GM12892 (cell line): ENCODE measurements at regions not wholly inside any gene's neighbourhood (a gene's known extent, or its start where the extent isn't known, plus 50 kb on each side); places are given as distances from the start of the nearest gene placed in this dataset.
A peak's percentile ranks its signal among the peaks of the same experiment; 100 is the strongest.
"Not testable (repeated sequence)": the region's sequence is repeated elsewhere in the genome, so short reads cannot be mapped to it uniquely, and the experiment has no call there.

Experiments used
- DNase-seq: peaks from one replicate; pipeline ENCODE4 v3.0.0; 2011; ENCODE audit not compliant: insufficient read length
- FAIRE-seq: peaks from 2 replicates; lab custom pipeline; 2011; peaks lifted over from hg19 to GRCh38; lab: Jason Lieb, UNC
- POLR2A ChIP-seq: IDR thresholded peaks from 2 replicates; pipeline ENCODE4 v1.6.1; 2011; ENCODE audit warnings: low read depth, low read length, control low read depth
- POLR2AphosphoS5 ChIP-seq: IDR thresholded peaks from 2 replicates; pipeline ENCODE4 v1.6.1; 2011; ENCODE audit warnings: low read depth, low read length, control low read depth
- TAF1 ChIP-seq: IDR thresholded peaks from 2 replicates; pipeline ENCODE4 v1.6.1; 2011; ENCODE audit warnings: low read depth, mild to moderate bottlenecking, control low read depth, low read length, borderline replicate concordance

DNA sequence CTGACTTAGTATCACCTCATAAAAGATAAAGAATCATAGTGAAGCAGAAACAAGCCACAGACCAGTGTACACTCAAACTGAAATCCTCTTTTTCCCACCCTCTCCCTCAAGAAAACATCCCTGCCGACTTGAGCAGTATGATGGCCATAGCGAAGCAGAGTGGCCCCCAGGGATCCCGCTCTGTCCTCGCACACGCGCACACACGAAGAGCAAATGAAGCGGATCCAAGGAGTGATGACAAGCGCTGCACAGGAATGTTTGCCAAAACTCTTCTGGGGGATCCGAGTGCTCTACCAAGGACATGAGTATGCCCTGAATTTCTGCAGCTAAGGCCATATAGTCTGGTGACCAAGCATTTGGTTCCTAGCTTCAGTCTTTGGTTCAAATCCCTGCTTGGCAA is 134.5 kb upstream of the C2CD4B start:
- TF ChIP-seq TAF1 (no peak), POLR2AphosphoS5 (no peak), POLR2A (no peak)
- no peak for DNase-seq
- no peak for FAIRE-seq

- no peak for TF ChIP-seq TAF1
- TF ChIP-seq POLR2AphosphoS5 = no peak
- no peak for TF ChIP-seq POLR2A
- DNase-seq (no peak), FAIRE-seq (no peak)
Observed at GRCh38 chr15:62301993-62302675, 137.0 kb upstream of the C2CD4B start.

DNA sequence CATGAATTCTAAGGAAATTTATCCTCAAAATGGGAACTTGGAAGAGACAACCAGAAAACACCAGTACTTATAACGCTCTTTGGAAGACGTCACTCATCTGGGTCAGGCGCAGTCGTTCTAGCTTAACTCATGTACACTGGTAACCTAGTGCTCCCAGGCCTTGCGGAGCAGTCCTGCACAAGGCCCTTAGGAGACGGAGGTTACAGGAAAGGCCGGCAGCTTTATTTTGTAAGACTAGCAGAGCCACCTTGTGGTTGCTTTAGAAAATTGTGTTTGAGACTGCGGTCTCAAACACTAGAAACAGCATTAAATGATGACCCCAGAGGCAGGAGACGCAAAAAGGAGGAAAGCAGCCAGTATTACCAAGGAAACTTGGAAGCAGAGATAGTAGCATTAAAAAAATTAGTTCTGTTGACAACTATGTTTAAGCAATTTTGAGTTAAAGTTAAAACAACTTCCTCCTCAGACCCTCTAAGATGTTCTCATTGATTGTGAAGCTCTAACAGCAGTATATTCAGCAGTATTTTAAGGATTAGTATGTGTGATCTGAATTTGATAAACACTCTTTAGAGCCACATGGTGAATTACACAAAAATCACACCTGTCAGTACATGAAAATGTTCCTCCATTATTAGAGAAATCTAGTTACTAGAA is 141.9 kb upstream of the C2CD4B start:
- TF ChIP-seq POLR2A (no peak), POLR2AphosphoS5 (no peak), TAF1 (no peak)
- peak; percentile 27 for DNase-seq
- no peak for FAIRE-seq

DNA sequence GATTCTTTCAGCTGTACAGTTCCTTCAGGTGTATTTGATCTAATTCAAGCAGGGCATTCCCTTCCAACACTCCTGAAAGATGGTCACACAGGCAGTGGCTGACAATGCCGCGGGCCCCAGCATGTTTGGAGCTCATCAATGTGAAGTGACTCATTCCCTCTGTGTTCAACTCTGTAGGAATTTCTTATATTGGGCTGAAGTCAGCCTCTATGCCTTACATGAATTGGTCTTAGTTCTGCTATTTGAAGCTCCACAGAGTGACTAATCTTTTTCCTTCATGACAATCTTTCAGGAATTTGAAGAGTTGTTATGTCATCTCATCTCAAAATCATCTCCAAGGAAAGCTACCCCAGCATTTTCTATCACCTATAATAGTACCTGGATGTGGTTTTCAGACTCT is 142.5 kb upstream of the C2CD4B start:
- FAIRE-seq = no peak
- no peak for TF ChIP-seq POLR2AphosphoS5
- no peak for TF ChIP-seq POLR2A
- no peak for TF ChIP-seq TAF1
- no peak for DNase-seq

- no peak for TF ChIP-seq POLR2AphosphoS5
- TF ChIP-seq TAF1 = no peak
- TF ChIP-seq POLR2A = no peak
- DNase-seq (no peak), FAIRE-seq (no peak)
Observed at GRCh38 chr15:62316413-62317060, 151.5 kb upstream of the C2CD4B start.

DNA sequence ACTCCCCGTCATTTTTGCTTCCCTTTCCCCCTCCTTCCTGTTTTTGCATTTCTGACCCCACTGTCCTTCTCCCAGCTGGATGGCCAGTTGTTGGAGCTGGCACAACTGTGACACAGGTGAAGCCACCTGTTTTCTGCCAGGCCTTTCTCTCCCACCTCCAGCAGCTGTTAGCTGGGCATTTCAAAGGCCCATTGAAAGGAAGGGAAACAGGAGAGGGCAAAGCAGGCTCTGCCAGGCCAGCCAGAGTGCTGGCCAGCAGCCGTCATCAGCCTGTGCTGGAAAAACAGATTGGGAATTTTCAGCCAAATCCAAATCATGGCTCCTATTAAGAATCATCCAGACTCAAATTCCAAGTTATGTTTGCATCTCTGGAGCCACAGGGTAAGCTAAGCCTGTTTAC is 155.2 kb upstream of the C2CD4B start:
- no peak for TF ChIP-seq POLR2AphosphoS5
- no peak for TF ChIP-seq POLR2A
- no peak for TF ChIP-seq TAF1
- DNase-seq = no peak
- no peak for FAIRE-seq

DNA sequence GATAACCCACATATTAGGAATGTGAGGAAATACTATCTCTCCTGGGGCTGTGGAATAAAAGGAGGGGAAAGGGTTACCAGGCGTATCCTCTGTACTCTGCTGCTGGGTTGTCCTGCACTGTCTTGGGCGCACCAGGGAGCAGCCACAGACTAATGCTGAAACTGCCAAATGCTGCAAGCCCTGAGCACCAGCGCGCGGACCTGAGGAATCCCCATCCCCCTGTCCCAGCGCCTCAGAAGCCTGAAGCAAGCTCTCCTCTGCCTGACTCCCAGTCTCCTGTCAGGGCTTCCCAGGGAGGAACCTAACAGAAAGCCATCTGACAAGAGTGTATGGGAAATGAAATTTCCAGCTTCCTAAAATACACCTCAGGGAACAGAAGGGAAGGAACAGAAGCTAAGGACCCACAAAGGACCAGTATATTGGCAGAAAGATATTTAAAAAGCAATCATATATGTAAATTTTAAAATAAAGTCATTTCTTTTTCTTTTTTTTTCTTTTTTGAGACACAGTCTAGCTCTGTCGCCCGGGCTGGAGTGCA is 158.3 kb upstream of the C2CD4B start:
- no peak for TF ChIP-seq TAF1
- TF ChIP-seq POLR2A = no peak
- TF ChIP-seq POLR2AphosphoS5 = no peak
- FAIRE-seq = no peak
- DNase-seq = no peak

DNA sequence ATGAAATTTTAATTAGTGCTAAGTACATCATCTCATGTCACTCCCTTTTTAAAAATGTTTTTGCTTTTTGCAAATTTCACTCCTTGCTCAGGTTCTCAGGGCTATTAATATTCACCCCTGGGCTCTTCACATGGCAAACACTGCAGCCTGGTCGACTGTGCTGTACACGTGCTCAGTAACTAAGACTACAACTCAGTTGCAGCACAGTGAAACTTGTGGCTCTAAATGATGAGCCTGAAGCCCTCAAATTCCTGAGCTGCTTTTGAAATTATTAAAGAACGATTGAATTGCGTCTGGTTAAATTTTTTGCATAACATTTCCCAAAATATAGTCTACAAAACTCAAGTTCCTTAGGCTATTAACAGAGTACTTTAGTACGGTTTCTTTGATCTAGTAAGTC is 159.3 kb upstream of the C2CD4B start:
- DNase-seq (no peak), FAIRE-seq (no peak)
- TF ChIP-seq POLR2AphosphoS5 (no peak), TAF1 (no peak), POLR2A (no peak)

GRCh38 chr15:62325597-62325996 is 160.5 kb upstream of the C2CD4B start:
- FAIRE-seq = no peak
- DNase-seq = no peak
- TF ChIP-seq POLR2AphosphoS5 (no peak), POLR2A (no peak), TAF1 (no peak)

GRCh38 chr15:62326460-62327011 is 161.5 kb upstream of the C2CD4B start:
- FAIRE-seq = no peak
- no peak for DNase-seq
- no peak for TF ChIP-seq POLR2AphosphoS5

DNA sequence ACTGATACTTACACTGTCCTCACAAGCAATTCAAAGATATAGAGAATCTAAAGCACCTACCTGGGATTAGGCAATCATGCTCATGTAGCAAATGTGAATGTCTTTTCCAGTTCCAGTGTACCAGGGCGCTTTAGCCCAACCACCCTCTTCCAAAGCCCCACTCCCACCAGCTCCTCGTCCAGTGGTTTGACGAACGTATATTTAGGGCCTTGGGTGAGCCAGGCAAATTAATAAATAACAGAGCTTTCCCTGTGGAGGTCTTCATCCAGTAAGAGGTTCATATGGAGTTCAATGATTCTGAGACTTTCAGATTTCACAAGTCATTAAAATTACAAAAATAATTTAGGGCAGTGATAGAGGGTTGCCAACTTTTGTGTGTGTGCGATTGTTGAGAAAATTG is 162.3 kb upstream of the C2CD4B start:
- TF ChIP-seq POLR2A (no peak), TAF1 (no peak), POLR2AphosphoS5 (no peak)

GRCh38 chr15:62332472-62332871 is 167.4 kb upstream of the C2CD4B start:
- not testable (repeated sequence) for DNase-seq, FAIRE-seq

More for the DNA sequence above, 162.3 kb upstream of the C2CD4B start:
- FAIRE-seq (no peak), DNase-seq (no peak)
